Neuronal stem cell (in vitro differentiated cells): ENCODE measurements at regions not wholly inside any gene's neighbourhood (a gene's known extent, or its start where the extent isn't known, plus 50 kb on each side); places are given as distances from the start of the nearest gene placed in this dataset.

Source experiments
- DNase-seq: peaks from one replicate; pipeline ENCODE4 v3.0.0-alpha.2; 2013; ENCODE audit warnings: low spot score
- H2AFZ ChIP-seq: one replicate; pipeline ENCODE4 v1.6.1; 2013; ENCODE audit warnings: mild to moderate bottlenecking, low read length, inconsistent platforms
- H2AK5ac ChIP-seq: 2 replicates; pipeline ENCODE4 v1.6.1; 2013; ENCODE audit warnings: low read depth, mild to moderate bottlenecking, inconsistent platforms, low read length, moderate library complexity, mixed read lengths
- H2BK120ac ChIP-seq: 2 replicates; pipeline ENCODE4 v1.6.1; 2013; ENCODE audit warnings: low read depth, mild to moderate bottlenecking, inconsistent platforms, low read length, moderate library complexity, mixed read lengths
- H2BK12ac ChIP-seq: one replicate; pipeline ENCODE4 v1.6.1; 2013; ENCODE audit warnings: low read length, inconsistent platforms
- H2BK15ac ChIP-seq: 2 replicates; pipeline ENCODE4 v1.6.1; 2013; ENCODE audit warnings: mild to moderate bottlenecking, low read length, inconsistent platforms, mixed read lengths
- H2BK5ac ChIP-seq: one replicate; pipeline ENCODE4 v1.6.1; 2013; ENCODE audit warnings: inconsistent platforms, mild to moderate bottlenecking, low read length, moderate library complexity
- H3K14ac ChIP-seq: one replicate; pipeline ENCODE4 v1.6.1; 2013; ENCODE audit warnings: low read length, inconsistent platforms
- H3K18ac ChIP-seq: 2 replicates; pipeline ENCODE4 v1.6.1; 2013; ENCODE audit warnings: low read length, inconsistent platforms
- H3K23ac ChIP-seq: 2 replicates; pipeline ENCODE4 v1.6.1; 2013; ENCODE audit warnings: low read depth, mild to moderate bottlenecking, mixed read lengths, low read length, inconsistent platforms; ENCODE audit not compliant: poor library complexity
- H3K27ac ChIP-seq: replicated peaks from 3 replicates; pipeline ENCODE4 v1.5.1; 2013; ENCODE audit warnings: low read length, inconsistent platforms
- H3K27me3 ChIP-seq, 3 experiments: 2 replicates each; pipeline ENCODE4 v1.6.1; 2013; ENCODE audit warnings: low read length in 3 of 3, mild to moderate bottlenecking in 2 of 3, inconsistent platforms in 1 of 3, low read depth in 1 of 3, mixed read lengths in 1 of 3, moderate library complexity in 1 of 3; ENCODE audit not compliant: control insufficient read depth in 3 of 3, insufficient read depth in 3 of 3
- H3K36me3 ChIP-seq, 2 donors: replicated peaks in 1 of 2; 2 replicates each; pipeline ENCODE4 v1.6.1; 2013; ENCODE audit warnings: low read length in 2 of 2; ENCODE audit not compliant: control insufficient read depth in 2 of 2, insufficient read depth in 2 of 2
- H3K4ac ChIP-seq: 2 replicates; pipeline ENCODE4 v1.6.1; 2013; ENCODE audit warnings: inconsistent platforms, mild to moderate bottlenecking, low read length, moderate library complexity
- H3K4me1 ChIP-seq, 2 donors: 1 replicate in 1 of 2; 2 replicates in 1 of 2; pipeline ENCODE4 v1.6.1; 2013; ENCODE audit warnings: low read length in 2 of 2, low read depth in 1 of 2; ENCODE audit not compliant: control insufficient read depth in 2 of 2, insufficient read depth in 1 of 2
- H3K4me2 ChIP-seq: one replicate; pipeline ENCODE4 v1.6.1; 2013; ENCODE audit warnings: mild to moderate bottlenecking, low read length, inconsistent platforms; ENCODE audit not compliant: insufficient read depth, poor library complexity, severe bottlenecking
- H3K4me3 ChIP-seq, 2 donors: 2 replicates each; pipeline ENCODE4 v1.5.1; 2013; ENCODE audit warnings: low read length in 2 of 2, mild to moderate bottlenecking in 2 of 2, inconsistent platforms in 1 of 2, moderate library complexity in 1 of 2
- H3K79me1 ChIP-seq: one replicate; pipeline ENCODE4 v1.6.1; 2013; ENCODE audit warnings: low read depth, mild to moderate bottlenecking, inconsistent platforms, low read length, moderate library complexity
- H3K9ac ChIP-seq: one replicate; pipeline ENCODE4 v1.6.1; 2013; ENCODE audit warnings: mild to moderate bottlenecking, low read depth, low read length, inconsistent platforms; ENCODE audit not compliant: poor library complexity
- H3K9me3 ChIP-seq, 2 donors: replicated peaks in 1 of 2; 2 replicates each; pipeline versions ENCODE3 to v1.6.1; 2013; ENCODE audit warnings: low read length in 2 of 2, mild to moderate bottlenecking in 2 of 2, inconsistent platforms in 1 of 2, low read depth in 1 of 2, mixed read lengths in 1 of 2, moderate library complexity in 1 of 2; ENCODE audit not compliant: control insufficient read depth in 2 of 2, insufficient read depth in 1 of 2
- H4K8ac ChIP-seq: one replicate; pipeline ENCODE4 v1.6.1; 2013; ENCODE audit warnings: low read depth, mild to moderate bottlenecking, inconsistent platforms, low read length, moderate library complexity
- H4K91ac ChIP-seq: one replicate; pipeline ENCODE4 v1.6.1; 2013; ENCODE audit warnings: low read length, low read depth, mild to moderate bottlenecking, inconsistent platforms; ENCODE audit not compliant: poor library complexity
- WGBS, 2 donors: extraction: QIAGEN DNeasy Blood & Tissue Kit; methylation state at CpG; one replicate each; pipeline ENCODE4 v1.1.7; 2013; ENCODE audit warnings: missing lambda C conversion rate in 2 of 2, mixed read lengths in 1 of 2; ENCODE audit not compliant: insufficient read length in 2 of 2, insufficient replicate concordance in 1 of 2; ENCODE audit errors: extremely low coverage in 2 of 2; 5-methylcytosine and 5-hydroxymethylcytosine counted together

GRCh38 chr2:19677215-19677777, 224.5 kb downstream of the TTC32 start:
- Histone ChIP-seq H3K4me3 (no peak overlapping the region), H4K8ac (no peak overlapping the region), H2AK5ac (no peak overlapping the region), H3K27me3 (peaks cover 0 to 2% (median 0%) of the 10 kb centered on the region in 3 experiments), H3K9ac (no peak overlapping the region), H2AFZ (no peak overlapping the region), H3K4ac (no peak overlapping the region), H3K4me2 (no peak overlapping the region), H3K14ac (no peak overlapping the region), H2BK12ac (no peak overlapping the region), H2BK15ac (no peak overlapping the region), H3K4me1 (peaks cover 0 to 4% of the 10 kb centered on the region in 2 donors), H2BK5ac (no peak overlapping the region), H3K23ac (no peak overlapping the region), H2BK120ac (no peak overlapping the region), H4K91ac (no peak overlapping the region), H3K18ac (peak overlapping the region; percentile 22), H3K27ac (no peak overlapping the region), H3K79me1 (no peaks in the 10 kb centered on the region), H3K9me3 (no peaks in the 10 kb centered on the region), H3K36me3 (no peaks in the 10 kb centered on the region)
- no peak for DNase-seq
- no CpG with 5 or more reads among the region's 5 CpGs for WGBS, 2 donors

DNA sequence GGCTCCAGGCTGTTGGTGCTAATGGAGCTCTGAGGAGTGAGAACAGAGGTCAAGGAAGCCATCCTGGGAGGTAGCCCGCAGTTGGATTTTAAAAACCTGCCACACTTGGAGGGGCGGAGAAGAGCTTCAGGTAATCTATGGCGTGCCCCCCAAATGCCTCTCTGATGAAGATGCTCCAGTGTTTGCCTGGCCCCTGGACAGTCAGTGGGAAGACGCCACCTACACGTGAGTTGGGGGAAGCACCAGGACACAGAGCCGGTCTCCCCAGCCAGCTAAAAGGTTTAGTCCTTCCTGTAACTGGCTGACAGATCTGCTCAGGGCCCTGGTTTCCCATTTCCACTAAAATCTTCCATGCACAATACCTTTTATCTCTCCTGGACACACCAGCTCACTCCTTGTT, 225.0 kb downstream of the TTC32 start:
- no CpG with 5 or more reads among the region's 6 CpGs for WGBS, 2 donors

DNA sequence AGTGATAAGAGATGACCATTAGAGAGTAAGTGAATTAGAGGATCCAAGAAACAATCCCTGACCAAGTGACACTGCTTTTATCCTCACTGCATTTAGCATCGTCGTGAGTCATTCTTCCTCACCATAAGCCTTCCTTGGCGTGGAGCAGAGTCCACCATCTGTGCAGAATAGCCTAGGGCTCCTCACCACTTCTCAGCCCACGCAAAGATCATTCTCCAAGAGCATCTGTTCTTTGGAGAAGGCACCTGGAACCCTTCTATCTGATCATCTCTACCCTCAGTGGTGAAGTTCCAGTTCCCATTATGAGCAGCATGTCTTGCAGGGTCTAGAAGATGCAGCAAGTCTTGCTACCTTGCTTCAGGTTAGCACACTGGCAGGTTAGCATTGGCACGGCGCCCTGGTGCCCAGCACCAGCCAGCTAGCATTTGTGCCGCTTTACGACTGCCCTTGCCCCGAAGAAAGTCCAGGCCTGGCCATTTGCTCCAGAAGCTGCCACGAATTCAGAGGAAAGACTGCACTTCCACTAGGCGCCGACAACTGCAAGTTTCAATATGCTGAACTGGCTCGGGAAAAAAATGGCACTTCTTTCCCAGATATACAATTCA, 225.8 kb downstream of the TTC32 start:
- H3K23ac ChIP-seq, result no peak overlapping the region
- H3K27ac ChIP-seq, result no peak overlapping the region
- H3K4me2 ChIP-seq, result no peak overlapping the region
- no peak overlapping the region for H2BK5ac ChIP-seq
- H3K4me1 ChIP-seq, result peaks cover 0 to 7% of the 10 kb centered on the region in 2 donors
- H2BK12ac ChIP-seq, result no peak overlapping the region
- H3K9me3 ChIP-seq, result no peaks in the 10 kb centered on the region
- no peak overlapping the region for H3K4me3 ChIP-seq
- DNase-seq, result no peak
- H3K36me3 ChIP-seq, result no peaks in the 10 kb centered on the region
- H3K27me3 ChIP-seq, result peaks cover 0 to 2% (median 0%) of the 10 kb centered on the region in 3 experiments
- no peak overlapping the region for H3K14ac ChIP-seq
- no peak overlapping the region for H2BK15ac ChIP-seq
- no peak overlapping the region for H3K9ac ChIP-seq
- no peak overlapping the region for H4K91ac ChIP-seq
- H2BK120ac ChIP-seq, result no peak overlapping the region
- WGBS, 2 donors, result no CpG with 5 or more reads among the region's 13 CpGs
- no peak overlapping the region for H3K4ac ChIP-seq
- H2AFZ ChIP-seq, result no peak overlapping the region
- H2AK5ac ChIP-seq, result no peak overlapping the region
- no peak overlapping the region for H3K18ac ChIP-seq
- no peaks in the 10 kb centered on the region for H3K79me1 ChIP-seq
- H4K8ac ChIP-seq, result no peak overlapping the region

More for the DNA sequence above, 225.0 kb downstream of the TTC32 start:
- Histone ChIP-seq H2BK12ac (no peak overlapping the region), H3K27ac (no peak overlapping the region), H4K91ac (no peak overlapping the region), H3K4me1 (peaks cover 0 to 4% of the 10 kb centered on the region in 2 donors), H2BK120ac (no peak overlapping the region), H3K14ac (no peak overlapping the region), H3K4me2 (no peak overlapping the region), H3K4ac (no peak overlapping the region), H2AK5ac (no peak overlapping the region), H3K23ac (no peak overlapping the region), H2BK5ac (no peak overlapping the region), H2AFZ (no peak overlapping the region), H3K27me3 (peaks cover 0 to 2% (median 0%) of the 10 kb centered on the region in 3 experiments), H3K79me1 (no peaks in the 10 kb centered on the region), H3K9me3 (no peaks in the 10 kb centered on the region), H3K9ac (no peak overlapping the region), H3K18ac (no peak overlapping the region), H4K8ac (no peak overlapping the region), H2BK15ac (no peak overlapping the region), H3K4me3 (no peak overlapping the region), H3K36me3 (no peaks in the 10 kb centered on the region)
- no peak for DNase-seq

- H3K27ac ChIP-seq, result no peak overlapping the region
- no peak overlapping the region for H3K9ac ChIP-seq
- H4K91ac ChIP-seq, result no peak overlapping the region
- no peak overlapping the region for H2BK120ac ChIP-seq
- H3K4me2 ChIP-seq, result no peak overlapping the region
- H3K14ac ChIP-seq, result no peak overlapping the region
- H4K8ac ChIP-seq, result no peak overlapping the region
- DNase-seq, result no peak
- H3K23ac ChIP-seq, result no peak overlapping the region
- H3K4me3 ChIP-seq, result no peak overlapping the region
- no CpG with 5 or more reads among the region's 13 CpGs for WGBS, 2 donors
- H2BK5ac ChIP-seq, result no peak overlapping the region
- peaks cover 0 to 7% of the 10 kb centered on the region in 2 donors for H3K4me1 ChIP-seq
- no peak overlapping the region for H3K18ac ChIP-seq
- no peaks in the 10 kb centered on the region for H3K36me3 ChIP-seq
- H3K79me1 ChIP-seq, result no peaks in the 10 kb centered on the region
- H2AFZ ChIP-seq, result no peak overlapping the region
- H2BK15ac ChIP-seq, result no peak overlapping the region
- H3K4ac ChIP-seq, result no peak overlapping the region
- peaks cover 0 to 2% (median 0%) of the 10 kb centered on the region in 3 experiments for H3K27me3 ChIP-seq
- H2AK5ac ChIP-seq, result no peak overlapping the region
- H2BK12ac ChIP-seq, result no peak overlapping the region
- H3K9me3 ChIP-seq, result no peaks in the 10 kb centered on the region
These were observed 226.7 kb downstream of the TTC32 start for GRCh38 chr2:19675003-19675629.
